Gastroesophageal sphincter (tissue), 3 donors: ENCODE measurements at regions not wholly inside any gene's neighbourhood (a gene's known extent, or its start where the extent isn't known, plus 50 kb on each side); places are given as distances from the start of the nearest gene placed in this dataset.

ENCODE experiments used
- POLR2A ChIP-seq, 2 donors: fragments of 450-650 bp; IDR thresholded peaks; one replicate each; pipeline ENCODE4 v1.6.1; 2017; ENCODE audit warnings: antibody characterized with exemption in 2 of 2, mild to moderate bottlenecking in 2 of 2, moderate library complexity in 1 of 2
- TF ChIP-seq, protein P1 (sequence below), 4 experiments: fragments of 200-600 bp in 2 of 4; fragments of 450-650 bp in 2 of 4; sonication (generic) in 1 of 4; IDR thresholded peaks; one replicate each; pipeline ENCODE4 v1.5.1; 2017 to 2019; ENCODE audit warnings: antibody characterized with exemption in 4 of 4, mild to moderate bottlenecking in 2 of 4, moderate library complexity in 2 of 4

DNA sequence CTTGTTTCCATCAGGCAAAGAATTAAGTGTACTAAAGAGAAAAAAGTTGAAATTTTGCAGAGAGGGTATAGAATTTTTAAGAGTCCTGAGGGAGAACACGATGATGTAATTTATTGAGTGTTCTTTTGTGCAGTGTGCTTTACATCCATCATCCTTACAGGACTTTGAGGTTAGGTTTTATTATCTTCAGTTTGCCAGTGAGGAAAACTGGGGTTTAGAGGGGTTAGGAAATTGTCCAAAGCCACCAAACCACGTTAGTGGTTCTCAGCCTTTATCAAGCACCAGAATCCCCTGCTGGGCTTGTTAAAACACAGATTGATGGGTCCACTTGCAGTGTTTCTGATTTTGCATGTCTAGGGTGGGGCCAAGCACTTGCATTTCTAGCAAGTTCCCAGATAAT, 277.5 kb downstream of the KCNS3 start:
- TF ChIP-seq, protein P1, sequence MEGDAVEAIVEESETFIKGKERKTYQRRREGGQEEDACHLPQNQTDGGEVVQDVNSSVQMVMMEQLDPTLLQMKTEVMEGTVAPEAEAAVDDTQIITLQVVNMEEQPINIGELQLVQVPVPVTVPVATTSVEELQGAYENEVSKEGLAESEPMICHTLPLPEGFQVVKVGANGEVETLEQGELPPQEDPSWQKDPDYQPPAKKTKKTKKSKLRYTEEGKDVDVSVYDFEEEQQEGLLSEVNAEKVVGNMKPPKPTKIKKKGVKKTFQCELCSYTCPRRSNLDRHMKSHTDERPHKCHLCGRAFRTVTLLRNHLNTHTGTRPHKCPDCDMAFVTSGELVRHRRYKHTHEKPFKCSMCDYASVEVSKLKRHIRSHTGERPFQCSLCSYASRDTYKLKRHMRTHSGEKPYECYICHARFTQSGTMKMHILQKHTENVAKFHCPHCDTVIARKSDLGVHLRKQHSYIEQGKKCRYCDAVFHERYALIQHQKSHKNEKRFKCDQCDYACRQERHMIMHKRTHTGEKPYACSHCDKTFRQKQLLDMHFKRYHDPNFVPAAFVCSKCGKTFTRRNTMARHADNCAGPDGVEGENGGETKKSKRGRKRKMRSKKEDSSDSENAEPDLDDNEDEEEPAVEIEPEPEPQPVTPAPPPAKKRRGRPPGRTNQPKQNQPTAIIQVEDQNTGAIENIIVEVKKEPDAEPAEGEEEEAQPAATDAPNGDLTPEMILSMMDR (IDR thresholded peaks at IDR 0.05), result no peak
- no peak for TF ChIP-seq POLR2A (IDR thresholded peaks at IDR 0.05)
